H1 (cell line): ENCODE measurements at regions not wholly inside any gene's neighbourhood (a gene's known extent, or its start where the extent isn't known, plus 50 kb on each side); places are given as distances from the start of the nearest gene placed in this dataset.

ENCODE experiments used
- CTCF ChIA-PET: fragments of 300-600 bp; sonication (Branson Sonifier 250); formaldehyde crosslinking; loops from one replicate; lab custom pipeline; 2021; ENCODE audit not compliant: partially characterized antibody; lab: Charles Lee
- POLR2A ChIA-PET: fragments of 300-600 bp; sonication (Branson Sonifier 250); formaldehyde crosslinking; loops from one replicate; lab custom pipeline; 2021; ENCODE audit warnings: inconsistent platforms; ENCODE audit not compliant: partially characterized antibody; lab: Charles Lee
- DNase-seq, 2 experiments: peaks; one replicate each; pipeline versions ENCODE4 v3.0.0 to v3.0.0-alpha.2; 2010 to 2022; ENCODE audit warnings: low spot score in 2 of 2, low read depth in 1 of 2, mixed read lengths in 1 of 2
- FAIRE-seq: peaks from 2 replicates; lab custom pipeline; 2011; peaks lifted over from hg19 to GRCh38; lab: Jason Lieb, UNC
- H2AFZ ChIP-seq: 2 replicates; pipeline ENCODE4 v1.8.1; 2012; ENCODE audit warnings: low read length, inconsistent platforms
- H2AK5ac ChIP-seq: 2 replicates; pipeline ENCODE4 v1.6.1; 2013; ENCODE audit warnings: low read depth, low read length
- H2BK120ac ChIP-seq: replicated peaks from 2 replicates; pipeline ENCODE3; 2013; ENCODE audit warnings: low read depth, low read length, inconsistent platforms
- H2BK12ac ChIP-seq: 2 replicates; pipeline ENCODE4 v1.6.1; 2013; ENCODE audit warnings: low read depth, low read length
- H2BK15ac ChIP-seq: 2 replicates; pipeline ENCODE4 v1.6.1; 2013; ENCODE audit warnings: low read length
- H2BK20ac ChIP-seq: 2 replicates; pipeline ENCODE4 v1.6.1; 2013; ENCODE audit warnings: low read length
- H2BK5ac ChIP-seq: 2 replicates; pipeline ENCODE4 v1.6.1; 2013; ENCODE audit warnings: low read depth, low read length
- H3K14ac ChIP-seq: 2 replicates; pipeline ENCODE4 v1.6.1; 2013; ENCODE audit warnings: inconsistent platforms; ENCODE audit not compliant: insufficient read length
- H3K18ac ChIP-seq: 2 replicates; pipeline ENCODE4 v1.6.1; 2013; ENCODE audit warnings: low read length; ENCODE audit errors: extremely low read depth
- H3K23ac ChIP-seq: 2 replicates; pipeline ENCODE4 v1.6.1; 2013; ENCODE audit warnings: inconsistent platforms; ENCODE audit not compliant: insufficient read length
- H3K23me2 ChIP-seq: 2 replicates; pipeline ENCODE4 v1.6.1; 2013; ENCODE audit warnings: low read depth, low read length
- H3K27ac ChIP-seq: 2 replicates; pipeline ENCODE4 v1.6.1; 2011; ENCODE audit warnings: low read depth, low read length, inconsistent platforms
- H3K27me3 ChIP-seq, 4 experiments: replicated peaks in 1 of 4; 1 replicate in 1 of 4; 2 replicates in 3 of 4; pipeline versions ENCODE4 v1.6.1 to v1.8.1; 2011 to 2013; ENCODE audit warnings: low read length in 3 of 4, mild to moderate bottlenecking in 3 of 4, inconsistent platforms in 2 of 4, mixed read lengths in 2 of 4, moderate library complexity in 1 of 4; ENCODE audit not compliant: control insufficient read depth in 3 of 4, insufficient read depth in 3 of 4; ENCODE audit errors: extremely low read depth in 1 of 4
- H3K36me3 ChIP-seq, 4 experiments: 2 replicates each; pipeline versions ENCODE4 v1.6.1 to v1.8.1; 2011 to 2013; ENCODE audit warnings: mild to moderate bottlenecking in 4 of 4, low read length in 3 of 4, moderate library complexity in 2 of 4, control low read depth in 1 of 4, inconsistent platforms in 1 of 4; ENCODE audit not compliant: insufficient read depth in 4 of 4, control insufficient read depth in 2 of 4
- H3K4ac ChIP-seq: replicated peaks from 2 replicates; pipeline ENCODE3; 2013; ENCODE audit warnings: low read length, low read depth, mixed read lengths, inconsistent platforms; ENCODE audit not compliant: insufficient read length
- H3K4me1 ChIP-seq, 4 experiments: replicated peaks in 1 of 4; 1 replicate in 1 of 4; 2 replicates in 3 of 4; pipeline versions ENCODE4 v1.6.1 to v1.8.1; 2011 to 2013; ENCODE audit warnings: low read length in 3 of 4, inconsistent platforms in 2 of 4, mixed read lengths in 1 of 4; ENCODE audit not compliant: insufficient read depth in 4 of 4, control insufficient read depth in 3 of 4
- H3K4me2 ChIP-seq, 2 experiments: 2 replicates each; pipeline versions ENCODE4 v1.6.1 to v1.8.1; 2011 to 2013; ENCODE audit warnings: low read depth in 2 of 2, low read length in 2 of 2, control low read depth in 1 of 2, inconsistent platforms in 1 of 2, mild to moderate bottlenecking in 1 of 2; ENCODE audit not compliant: insufficient read depth in 1 of 2
- H3K4me3 ChIP-seq, 4 experiments: fragments of 200-600, 300-600 bp in 1 of 4; sonication (generic), shearing (Covaris generic), sonication (Bioruptor Twin) in 1 of 4; 2 replicates each; pipeline versions ENCODE4 v1.5.1 to v1.8.1; 2011 to 2016; ENCODE audit warnings: low read length in 4 of 4, low read depth in 3 of 4, control low read depth in 2 of 4, inconsistent platforms in 2 of 4, mild to moderate bottlenecking in 2 of 4, mixed read lengths in 1 of 4, moderate library complexity in 1 of 4; ENCODE audit not compliant: insufficient read depth in 2 of 4; ENCODE audit errors: extremely low read depth in 1 of 4
- H3K56ac ChIP-seq: replicated peaks from 2 replicates; pipeline ENCODE3; 2013; ENCODE audit warnings: low read depth, mild to moderate bottlenecking, mixed read lengths, low read length, inconsistent platforms; ENCODE audit not compliant: insufficient read length
- H3K79me1 ChIP-seq: 2 replicates; pipeline ENCODE4 v1.6.1; 2013; ENCODE audit warnings: low read depth, low read length, control low read depth
- H3K79me2 ChIP-seq, 2 experiments: 2 replicates each; pipeline versions ENCODE4 v1.6.1 to v1.8.1; 2012 to 2013; ENCODE audit warnings: low read length in 2 of 2, mild to moderate bottlenecking in 2 of 2, inconsistent platforms in 1 of 2; ENCODE audit not compliant: insufficient read depth in 2 of 2, control insufficient read depth in 1 of 2
- H3K9ac ChIP-seq, 4 experiments: replicated peaks in 1 of 4; 1 replicate in 1 of 4; 2 replicates in 3 of 4; pipeline versions ENCODE4 v1.6.1 to v1.8.1; 2011 to 2013; ENCODE audit warnings: low read depth in 3 of 4, low read length in 3 of 4, control low read depth in 2 of 4, mild to moderate bottlenecking in 2 of 4, moderate library complexity in 2 of 4, inconsistent platforms in 1 of 4; ENCODE audit errors: extremely low read depth in 1 of 4
- H3K9me3 ChIP-seq, 2 experiments: 2 replicates each; pipeline versions ENCODE4 v1.6.1 to v1.8.1; 2012 to 2013; ENCODE audit warnings: mild to moderate bottlenecking in 2 of 2, moderate library complexity in 2 of 2, control low read depth in 1 of 2, inconsistent platforms in 1 of 2, low read depth in 1 of 2, low read length in 1 of 2, mixed read lengths in 1 of 2; ENCODE audit not compliant: insufficient read depth in 2 of 2
- H4K20me1 ChIP-seq, 2 experiments: replicated peaks in 1 of 2; 2 replicates each; pipeline versions ENCODE3 to v1.8.1; 2011 to 2013; ENCODE audit warnings: inconsistent platforms in 2 of 2, low read length in 2 of 2, mild to moderate bottlenecking in 1 of 2; ENCODE audit not compliant: insufficient read depth in 2 of 2, control insufficient read depth in 1 of 2
- H4K5ac ChIP-seq: 2 replicates; pipeline ENCODE4 v1.6.1; 2013; ENCODE audit warnings: low read length, low read depth, mixed read lengths, inconsistent platforms; ENCODE audit not compliant: insufficient read length
- H4K8ac ChIP-seq: 2 replicates; pipeline ENCODE4 v1.8.0; 2013; ENCODE audit warnings: mild to moderate bottlenecking, moderate library complexity, low read length, inconsistent platforms; ENCODE audit not compliant: insufficient read depth; ENCODE audit errors: extremely low read depth
- H4K91ac ChIP-seq: replicated peaks from 2 replicates; pipeline ENCODE3; 2013; ENCODE audit warnings: low read length, mixed read lengths, inconsistent platforms; ENCODE audit not compliant: insufficient read length
- ATF3 ChIP-seq: IDR thresholded peaks from 2 replicates; pipeline ENCODE4 v1.6.1; 2011; ENCODE audit warnings: low read depth, mild to moderate bottlenecking, low read length; ENCODE audit not compliant: insufficient read depth
- E2F6 ChIP-seq: IDR thresholded peaks from 2 replicates; pipeline ENCODE4 v1.6.1; 2012; ENCODE audit warnings: inconsistent platforms
- GABPA ChIP-seq: IDR thresholded peaks from 2 replicates; pipeline ENCODE4 v1.6.1; 2011; ENCODE audit warnings: mild to moderate bottlenecking, low read length, moderate library complexity, borderline replicate concordance; ENCODE audit not compliant: insufficient read depth
- POU5F1 ChIP-seq: IDR thresholded peaks from 2 replicates; pipeline ENCODE4 v1.6.1; 2011; ENCODE audit warnings: low read depth, mild to moderate bottlenecking, low read length, moderate library complexity
- SP2 ChIP-seq: IDR thresholded peaks from 2 replicates; pipeline ENCODE4 v1.6.1; 2012; ENCODE audit warnings: mild to moderate bottlenecking, low read length, inconsistent platforms
- TAF1 ChIP-seq: IDR thresholded peaks from 2 replicates; pipeline ENCODE4 v1.6.1; 2011; ENCODE audit warnings: mild to moderate bottlenecking, low read depth, low read length
- YY1 ChIP-seq: IDR thresholded peaks from 2 replicates; pipeline ENCODE4 v1.6.1; 2011; ENCODE audit warnings: low read depth, mild to moderate bottlenecking, low read length
- WGBS, 2 experiments: shearing (Covaris generic) in 1 of 2; methylation state at CpG; one replicate each; pipeline versions ENCODE4 v1.1.6 to v1.1.7; 2013 to 2015; ENCODE audit warnings: low lambda C conversion rate in 2 of 2, mixed read lengths in 2 of 2, inconsistent platforms in 1 of 2, low coverage in 1 of 2, missing lambda C conversion rate in 1 of 2; ENCODE audit not compliant: insufficient replicate concordance in 2 of 2, insufficient coverage in 1 of 2, insufficient read length in 1 of 2; ENCODE audit errors: extremely low coverage in 1 of 2, missing lambda C conversion rate in 1 of 2; 5-methylcytosine and 5-hydroxymethylcytosine counted together

GRCh38 chr2:53209679-53210458 is 557.7 kb upstream of the CHAC2 start:
- Histone ChIP-seq H2AFZ (no peak overlapping the region), H3K4ac (no peak overlapping the region), H3K79me2 (no peaks in the 10 kb centered on the region), H2BK20ac (no peak overlapping the region), H3K27me3 (no peaks in the 10 kb centered on the region), H2BK5ac (no peak overlapping the region), H3K23me2 (no peaks in the 10 kb centered on the region), H3K23ac (no peak overlapping the region), H3K79me1 (no peaks in the 10 kb centered on the region), H3K56ac (no peak overlapping the region), H3K14ac (no peak overlapping the region), H4K91ac (no peak overlapping the region), H2BK120ac (no peak overlapping the region), H3K18ac (no peak overlapping the region), H3K4me2 (no peak overlapping the region), H2BK12ac (no peak overlapping the region), H3K9ac (no peak overlapping the region), H3K9me3 (no peaks in the 10 kb centered on the region), H4K5ac (no peak overlapping the region), H2AK5ac (no peak overlapping the region), H3K27ac (no peak overlapping the region), H4K20me1 (no peaks in the 10 kb centered on the region), H4K8ac (no peak overlapping the region), H3K4me1 (no peaks in the 10 kb centered on the region), H2BK15ac (no peak overlapping the region), H3K36me3 (no peaks in the 10 kb centered on the region), H3K4me3 (no peak overlapping the region)
- ChIA-PET CTCF (interaction anchor here (0.8 to 2.0 kb wide), 14 partner anchors 8 to 276 kb away, joined by 3 to 9 read pairs (median 3); no protein-coding TSS in a partner anchor), POLR2A (no interaction called here)
- no peak for FAIRE-seq
- no peak for TF ChIP-seq TAF1
- no peak for TF ChIP-seq ATF3
- no peak for TF ChIP-seq YY1
- TF ChIP-seq E2F6, result no peak
- TF ChIP-seq GABPA, result no peak
- TF ChIP-seq SP2, result no peak
- no peak for TF ChIP-seq POU5F1
- no peak for DNase-seq
- WGBS, 2 experiments, result 90% methylated on average over 4 of the region's 5 CpGs; no CpG with 5 or more reads in 1 of the 2 experiments
